CD4-positive, alpha-beta T cell treated with Interleukin-17A for 1 hour (primary cell): ENCODE measurements at regions not wholly inside any gene's neighbourhood (a gene's known extent, or its start where the extent isn't known, plus 50 kb on each side); places are given as distances from the start of the nearest gene placed in this dataset.
"Not testable (repeated sequence)": the region's sequence is repeated elsewhere in the genome, so short reads cannot be mapped to it uniquely, and the experiment has no call there.

Experiments
- DNase-seq: peaks from one replicate; pipeline ENCODE4 v3.0.0-alpha.2; 2020

DNA sequence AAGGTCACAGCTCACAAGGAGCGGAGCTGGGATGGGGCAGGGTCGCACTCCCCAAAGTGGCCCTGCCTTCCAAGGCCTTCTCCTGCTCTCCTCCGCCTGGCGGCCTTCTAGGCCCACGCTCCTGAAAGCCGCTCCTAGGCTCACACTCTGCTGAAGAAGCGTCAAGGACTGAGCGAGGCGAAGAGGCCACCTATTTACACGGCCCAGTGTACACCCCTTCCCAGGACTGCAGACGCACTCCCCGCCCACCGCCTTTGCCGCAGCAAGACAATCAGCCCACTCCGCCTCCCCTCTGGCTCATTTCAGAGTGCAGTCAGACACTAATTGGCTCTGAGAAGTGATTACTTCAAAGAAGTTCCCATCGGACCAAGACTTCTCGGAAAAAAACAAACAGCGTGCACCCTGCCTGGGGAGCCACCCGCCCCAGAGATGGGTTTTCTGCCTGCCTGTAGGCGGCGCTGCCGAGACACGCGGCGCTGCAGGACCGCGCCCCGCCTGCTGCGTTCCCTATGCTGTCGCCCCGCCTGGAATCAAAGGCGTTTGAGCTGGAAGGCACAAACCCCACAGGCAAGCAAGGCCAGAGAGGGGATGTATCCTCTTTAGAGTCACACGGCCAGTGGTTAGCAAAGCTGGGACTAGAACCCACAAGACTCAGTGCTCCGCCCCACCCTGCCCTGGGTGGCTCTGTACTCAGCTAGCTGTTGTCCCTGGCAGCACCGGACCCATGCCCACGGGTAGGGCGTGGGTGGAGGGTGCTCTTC, 414.8 kb downstream of the BUD13 start:
- DNase-seq, result no peak

DNA sequence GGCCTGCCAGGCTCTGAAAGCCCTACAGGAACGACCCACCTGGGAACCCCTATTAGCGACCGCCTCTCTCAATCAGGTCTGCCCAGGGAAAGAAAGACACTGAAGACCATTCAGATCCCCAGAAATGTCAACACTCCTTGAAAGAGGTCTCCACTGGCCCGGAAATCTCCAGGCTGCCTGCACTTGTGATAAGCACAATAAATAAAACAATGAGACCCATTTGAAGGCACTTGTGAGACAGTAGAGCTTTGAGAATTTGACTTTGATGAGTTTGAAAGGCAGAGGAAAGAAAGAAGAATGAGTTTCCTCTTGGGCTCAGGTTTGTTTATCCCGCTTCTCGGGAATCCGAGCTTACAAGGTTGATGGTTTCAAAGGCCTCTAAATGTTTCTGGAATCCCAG, 416.3 kb downstream of the BUD13 start:
- DNase-seq, result no peak

DNA sequence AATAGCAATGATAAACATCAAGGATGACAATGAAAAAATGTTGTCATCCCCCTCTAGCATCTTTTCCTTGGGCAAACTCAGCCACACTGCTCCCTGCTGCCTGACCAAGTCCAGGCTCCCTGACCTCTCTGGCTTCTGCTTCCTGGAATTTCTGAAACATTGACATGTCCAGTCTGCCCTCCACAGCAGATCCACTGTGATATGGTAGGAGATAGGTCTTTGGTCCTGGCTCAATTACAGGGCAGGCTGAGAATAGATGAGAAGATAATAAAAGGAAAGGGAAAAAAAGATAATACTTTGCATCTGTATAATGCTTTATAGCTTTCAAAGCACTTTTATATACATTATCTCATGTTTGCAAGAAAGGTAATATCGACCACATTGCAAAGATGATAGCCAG, 417.7 kb downstream of the BUD13 start:
- no peak for DNase-seq

DNA sequence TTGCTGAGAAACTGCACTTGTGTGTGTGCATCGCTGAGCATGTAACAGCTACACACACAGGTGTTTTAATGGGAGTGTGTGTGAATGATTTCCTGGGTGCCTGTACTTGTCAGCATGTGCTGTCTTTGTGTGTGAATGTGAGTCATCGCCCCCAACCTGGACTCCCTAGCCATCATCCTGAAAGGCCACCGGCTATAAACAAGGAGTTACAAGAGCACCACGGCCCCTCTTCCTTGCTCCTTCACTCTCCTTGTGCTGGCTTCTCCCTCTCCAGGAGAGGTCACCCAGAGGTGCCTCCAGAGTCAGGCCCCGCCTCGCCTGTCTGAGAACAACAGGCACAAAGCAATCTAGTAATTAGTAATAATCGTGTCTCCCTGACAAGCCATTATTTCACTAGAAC, 419.2 kb downstream of the BUD13 start:
- no peak for DNase-seq

DNA sequence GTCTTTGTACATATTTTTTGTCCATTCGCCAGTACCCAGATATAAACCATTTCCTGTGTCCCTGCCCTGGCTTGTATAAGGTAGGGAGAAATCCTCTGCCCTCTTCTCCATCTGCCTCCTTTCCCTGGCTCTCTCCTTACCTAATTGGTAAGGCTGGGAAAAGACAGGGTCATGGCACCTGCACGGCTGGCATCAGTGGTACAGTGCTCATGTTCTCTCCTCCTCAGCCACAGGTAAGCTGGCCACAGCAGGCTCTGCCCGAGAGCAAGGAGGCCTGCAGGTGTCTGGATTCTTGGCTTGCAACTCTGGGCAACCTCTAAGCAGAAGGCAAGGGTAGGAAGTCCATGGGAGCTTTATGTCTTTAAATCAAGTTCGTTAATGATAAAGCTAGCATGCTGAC, 419.9 kb downstream of the BUD13 start:
- DNase-seq, result no peak

DNA sequence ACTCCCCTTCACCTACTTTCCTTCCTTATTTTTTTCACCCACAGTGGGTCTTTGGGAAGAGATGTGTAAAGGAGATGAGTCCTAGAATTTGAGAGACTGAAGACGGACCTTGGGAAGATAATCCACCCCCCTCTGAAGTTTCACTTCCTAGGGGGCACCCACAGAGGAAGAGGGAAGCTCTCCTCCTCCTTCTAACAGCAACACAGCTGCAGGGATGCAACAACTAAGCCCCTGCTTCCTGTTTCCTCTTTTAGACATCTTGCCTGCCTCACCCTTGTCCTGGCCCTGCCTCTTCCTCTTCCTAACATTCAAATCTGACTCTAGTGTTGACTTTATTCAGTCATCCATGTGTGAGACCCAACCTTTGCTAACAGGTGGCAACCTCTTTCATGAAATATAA, 424.6 kb downstream of the BUD13 start:
- no peak for DNase-seq

DNA sequence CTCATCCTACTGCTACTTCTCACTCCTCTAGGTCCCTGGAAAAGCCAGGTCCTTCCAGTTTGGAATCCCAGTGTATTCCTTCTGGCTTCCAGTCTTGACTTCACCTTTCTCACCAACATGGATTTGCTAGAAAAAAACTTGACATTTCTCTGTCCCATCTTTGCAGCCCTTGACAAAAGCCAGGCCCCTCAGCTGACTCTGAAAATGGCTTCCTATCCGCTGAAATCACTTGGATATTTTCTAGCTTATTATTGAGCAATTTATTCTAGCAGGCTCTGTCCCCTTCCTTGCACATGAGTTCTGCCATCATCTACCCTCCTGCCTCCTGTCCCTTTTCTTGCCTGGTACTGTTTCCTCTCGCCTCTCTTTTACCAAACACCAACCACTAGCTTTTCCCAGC, 427.2 kb downstream of the BUD13 start:
- DNase-seq, result no peak

DNA sequence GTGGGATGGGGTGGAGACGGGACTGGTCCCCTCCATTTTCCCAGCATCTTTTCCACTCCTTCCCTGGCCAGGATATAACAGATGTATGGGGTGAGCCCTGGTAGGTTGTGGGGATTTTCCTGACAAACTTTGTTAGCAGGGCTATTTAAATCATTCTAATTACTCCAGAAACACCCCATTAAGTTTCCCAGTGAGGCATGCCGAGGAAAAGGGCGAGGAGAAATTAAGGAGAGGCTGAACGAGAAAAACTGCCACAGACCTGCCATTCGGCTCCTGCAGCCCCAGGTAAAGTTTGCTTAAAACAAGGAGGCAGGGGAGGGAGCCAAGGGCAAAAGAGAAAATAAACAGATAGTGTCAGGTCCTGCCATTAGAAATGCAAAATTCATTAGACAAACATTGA, 428.2 kb downstream of the BUD13 start:
- no peak for DNase-seq

DNA sequence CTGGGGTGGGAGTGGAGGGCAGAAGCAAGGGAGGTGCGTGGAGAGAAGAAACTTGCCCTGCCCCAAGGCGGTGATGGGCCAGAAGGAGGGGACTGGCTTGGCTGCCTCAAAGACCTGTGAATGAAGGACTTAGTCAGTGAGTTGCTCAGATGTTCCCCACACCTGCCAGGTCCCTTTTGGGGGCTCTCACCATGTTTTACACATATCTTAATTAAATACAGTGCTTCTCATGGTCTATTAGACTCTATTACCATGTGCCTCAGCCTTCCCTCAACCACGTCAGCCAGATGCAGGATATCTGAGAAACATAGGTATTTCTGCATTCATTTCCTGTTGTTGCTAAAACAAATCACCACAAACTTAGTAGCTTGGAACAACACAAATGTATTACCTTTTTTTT, 429.5 kb downstream of the BUD13 start:
- DNase-seq, result no peak

DNA sequence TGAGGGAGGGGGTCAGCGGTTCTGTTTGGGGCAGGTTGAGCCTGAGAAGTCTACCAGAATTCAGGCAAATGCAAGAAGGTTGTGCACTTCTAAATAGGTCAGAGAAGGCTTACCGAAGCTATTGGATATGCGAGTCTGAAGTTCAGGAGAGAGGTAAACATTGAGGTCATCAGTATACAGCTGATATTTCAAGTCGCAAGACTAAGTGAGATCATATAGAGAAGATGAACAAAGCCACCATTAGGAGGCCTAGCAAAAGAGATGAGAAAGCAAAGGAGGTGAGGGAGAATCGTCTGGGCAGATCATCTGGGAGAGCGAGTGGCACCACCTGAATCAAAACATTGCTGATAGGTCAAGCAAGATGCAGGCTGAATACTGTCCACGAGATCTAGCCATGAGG, 430.6 kb downstream of the BUD13 start:
- DNase-seq, result no peak

DNA sequence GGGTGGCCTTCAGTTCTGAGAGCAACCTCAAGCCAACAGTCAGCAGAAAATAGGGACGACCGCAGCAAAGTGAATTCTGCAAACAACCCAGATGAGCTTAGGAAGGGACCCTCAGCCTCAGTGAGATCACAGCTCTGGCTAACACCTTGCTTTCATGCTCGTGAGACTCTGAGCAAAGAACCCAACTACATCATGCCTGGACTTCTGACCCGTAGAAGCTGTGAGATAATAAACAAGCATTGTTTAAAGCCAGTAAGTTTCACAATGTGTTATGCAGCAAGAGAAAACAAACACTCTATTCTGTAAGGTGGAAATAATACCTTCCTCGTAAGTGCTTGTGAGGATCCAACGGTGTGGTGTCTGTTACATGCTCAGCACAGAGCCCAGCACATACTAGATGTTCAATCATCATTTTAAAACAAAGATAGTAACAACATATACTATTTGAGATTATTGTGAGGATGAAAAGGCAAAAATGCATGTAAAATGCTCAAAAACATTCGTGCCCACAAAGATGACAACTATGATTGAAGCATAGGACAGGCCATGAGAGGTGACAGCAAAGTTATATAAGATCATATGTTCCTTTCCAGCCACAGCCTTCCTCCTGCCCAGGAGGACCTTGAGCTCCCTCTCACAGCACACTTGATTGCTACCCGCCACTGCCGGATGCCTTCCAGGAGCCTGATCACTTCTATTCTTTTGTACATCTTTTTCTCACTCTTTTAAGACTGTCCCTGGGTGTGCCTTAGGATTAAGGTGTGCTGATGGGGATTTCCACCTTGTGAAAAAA, 433.3 kb downstream of the BUD13 start:
- no peak for DNase-seq

DNA sequence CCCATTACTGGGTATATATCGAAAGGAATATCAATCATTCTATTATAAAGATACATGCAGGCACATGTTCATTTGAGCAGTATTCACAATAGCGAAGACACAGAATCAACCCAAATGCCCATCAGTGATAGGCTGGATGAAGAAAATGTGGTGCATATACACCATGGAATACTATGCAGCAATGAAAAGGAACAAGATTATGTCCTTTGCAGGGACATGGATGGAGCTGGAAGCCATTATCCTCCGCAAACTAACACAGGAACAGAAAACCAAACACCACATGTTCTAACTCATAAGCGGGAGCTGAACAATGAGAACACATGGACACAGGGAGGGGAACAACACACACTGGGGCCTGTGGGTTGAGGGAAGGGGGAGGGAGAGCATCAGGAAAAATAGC, 434.3 kb downstream of the BUD13 start:
- not testable (repeated sequence) for DNase-seq

DNA sequence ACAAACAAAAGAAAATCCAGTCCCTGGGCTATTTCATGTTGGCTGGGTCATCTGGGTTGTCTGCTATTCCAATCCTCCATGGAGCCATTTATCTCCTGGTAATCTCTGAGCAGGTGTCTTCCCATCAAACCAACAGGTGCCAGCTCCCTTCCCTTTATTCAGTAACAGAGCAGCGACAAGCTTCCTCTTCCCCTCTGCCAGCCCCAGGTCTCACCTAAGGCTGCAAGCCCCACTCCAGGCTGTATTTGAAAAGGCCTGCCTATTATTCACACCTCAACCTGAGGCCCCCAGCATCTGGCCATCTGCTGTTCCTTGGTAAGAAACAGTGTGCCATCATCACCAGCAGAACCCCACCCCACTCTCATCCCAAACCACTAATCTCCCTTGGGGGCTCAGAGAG, 436.2 kb downstream of the BUD13 start:
- DNase-seq, result no peak

DNA sequence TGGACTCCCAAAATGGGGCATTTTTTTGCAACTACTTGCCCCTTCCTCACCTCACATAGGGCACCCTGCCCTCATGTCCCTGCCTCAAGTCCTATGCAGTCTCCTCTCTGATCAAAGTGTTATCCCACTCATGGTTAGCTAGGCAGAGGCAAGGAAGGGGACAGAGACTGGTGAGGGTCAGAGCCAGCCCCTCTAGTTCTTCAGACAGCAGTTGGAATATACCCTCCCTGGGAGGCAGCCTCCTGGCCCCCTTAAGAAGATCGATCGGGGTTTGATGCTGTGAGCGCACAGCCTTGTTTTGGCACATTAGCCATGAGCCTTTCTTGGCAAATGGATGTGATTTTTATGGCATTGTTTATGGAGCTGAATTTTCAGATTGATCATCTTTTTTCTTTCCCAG, 436.9 kb downstream of the BUD13 start:
- no peak for DNase-seq

DNA sequence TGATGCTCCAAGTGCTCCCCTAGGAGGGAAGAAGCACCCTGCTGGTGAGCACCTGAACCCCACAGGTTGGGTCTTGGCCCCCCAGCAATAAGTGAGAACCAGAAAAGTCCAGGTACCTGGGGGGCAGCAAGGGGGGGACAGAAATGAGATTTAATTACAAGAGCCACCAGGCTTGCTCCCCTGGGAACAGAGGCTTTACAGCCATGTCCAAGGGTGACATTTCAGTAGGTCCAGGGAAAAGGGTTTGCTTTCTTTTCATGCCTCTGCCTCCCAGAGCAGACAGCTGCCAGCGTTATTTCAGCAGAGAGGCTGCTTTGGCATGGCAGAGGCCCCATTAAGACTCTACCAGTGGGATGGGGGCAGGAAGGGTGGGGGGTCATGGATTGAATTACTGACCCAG, 437.7 kb downstream of the BUD13 start:
- DNase-seq, result no peak

DNA sequence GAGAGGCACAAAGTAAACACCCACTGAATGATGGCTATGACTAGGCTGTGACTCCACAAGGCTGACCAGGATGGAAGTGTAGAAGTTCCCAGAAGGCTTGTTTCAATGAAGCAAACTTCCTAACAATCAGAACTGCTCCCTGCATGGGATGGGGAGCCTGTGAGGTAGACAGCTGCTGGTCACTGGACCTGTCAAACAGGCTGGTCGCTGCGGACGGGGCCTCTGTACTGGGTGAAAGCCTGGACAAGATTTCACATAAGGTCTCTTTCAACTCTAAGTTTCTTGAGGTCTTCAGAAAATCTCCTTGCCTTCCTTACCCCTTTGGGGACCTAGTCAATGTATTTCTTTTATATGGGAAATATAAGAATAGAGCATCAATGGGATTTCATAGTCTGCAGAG, 438.2 kb downstream of the BUD13 start:
- no peak for DNase-seq

DNA sequence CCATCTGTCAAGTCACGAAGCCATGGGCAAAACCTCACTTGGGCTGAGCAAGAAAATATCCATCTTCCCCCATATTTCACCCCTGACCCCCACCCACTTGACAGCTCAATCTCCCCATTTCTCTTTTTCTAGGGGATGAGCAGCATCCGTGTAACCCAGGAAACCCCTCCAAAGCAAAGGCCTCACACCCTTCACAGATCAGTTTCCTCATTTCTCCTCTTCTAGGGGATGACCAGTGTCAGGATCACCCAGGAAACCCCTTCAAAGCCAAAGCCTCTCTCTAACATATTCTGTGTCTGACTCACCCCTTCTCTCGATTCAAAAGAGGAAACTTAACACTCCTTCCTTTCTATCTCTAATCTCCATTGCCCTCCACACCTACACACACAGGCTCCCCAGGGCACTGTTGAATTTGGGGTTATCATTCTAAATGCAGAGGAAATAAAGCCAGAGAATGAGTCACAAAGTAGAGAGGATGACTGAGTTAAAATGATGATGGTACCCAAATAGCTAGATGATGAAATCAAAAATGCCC, 439.7 kb downstream of the BUD13 start:
- DNase-seq, result no peak

DNA sequence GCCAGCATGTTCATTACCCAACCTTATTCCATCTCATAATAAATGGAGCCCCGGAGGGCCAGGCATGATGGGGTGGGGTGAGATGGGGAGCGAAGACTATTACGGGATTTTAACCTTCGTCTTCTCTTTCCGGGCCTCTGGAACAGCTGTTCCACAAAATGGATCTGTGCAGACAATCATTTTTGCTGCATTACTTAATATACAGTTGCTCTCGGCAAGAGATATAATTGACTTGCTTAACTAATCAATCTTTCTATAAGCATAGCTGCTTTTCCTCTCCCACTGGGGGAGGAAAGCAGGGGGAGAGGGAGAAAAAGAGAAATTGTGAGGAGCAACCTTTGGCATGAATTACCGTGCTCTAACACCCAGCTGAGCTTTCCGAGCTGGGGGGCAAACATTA, 440.4 kb downstream of the BUD13 start:
- no peak for DNase-seq

DNA sequence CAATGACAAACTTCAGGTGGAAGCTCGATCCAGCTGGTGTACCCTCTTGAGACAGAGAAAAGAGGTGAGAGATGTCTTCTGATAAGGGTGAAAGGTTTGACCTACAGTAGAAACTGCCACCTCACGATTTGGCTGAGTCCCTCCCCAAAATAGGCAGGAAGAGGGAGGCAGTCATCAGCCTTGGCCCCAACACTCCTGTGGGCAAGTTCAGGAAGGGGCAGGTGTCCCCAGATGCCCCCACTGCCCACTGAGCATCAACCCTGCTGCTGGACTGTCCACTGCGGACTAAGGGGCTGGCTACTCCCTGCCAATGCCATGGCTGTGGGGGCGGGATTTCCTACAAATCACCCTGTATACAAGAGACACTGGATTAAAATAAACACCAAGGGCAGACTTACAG, 441.4 kb downstream of the BUD13 start:
- no peak for DNase-seq

DNA sequence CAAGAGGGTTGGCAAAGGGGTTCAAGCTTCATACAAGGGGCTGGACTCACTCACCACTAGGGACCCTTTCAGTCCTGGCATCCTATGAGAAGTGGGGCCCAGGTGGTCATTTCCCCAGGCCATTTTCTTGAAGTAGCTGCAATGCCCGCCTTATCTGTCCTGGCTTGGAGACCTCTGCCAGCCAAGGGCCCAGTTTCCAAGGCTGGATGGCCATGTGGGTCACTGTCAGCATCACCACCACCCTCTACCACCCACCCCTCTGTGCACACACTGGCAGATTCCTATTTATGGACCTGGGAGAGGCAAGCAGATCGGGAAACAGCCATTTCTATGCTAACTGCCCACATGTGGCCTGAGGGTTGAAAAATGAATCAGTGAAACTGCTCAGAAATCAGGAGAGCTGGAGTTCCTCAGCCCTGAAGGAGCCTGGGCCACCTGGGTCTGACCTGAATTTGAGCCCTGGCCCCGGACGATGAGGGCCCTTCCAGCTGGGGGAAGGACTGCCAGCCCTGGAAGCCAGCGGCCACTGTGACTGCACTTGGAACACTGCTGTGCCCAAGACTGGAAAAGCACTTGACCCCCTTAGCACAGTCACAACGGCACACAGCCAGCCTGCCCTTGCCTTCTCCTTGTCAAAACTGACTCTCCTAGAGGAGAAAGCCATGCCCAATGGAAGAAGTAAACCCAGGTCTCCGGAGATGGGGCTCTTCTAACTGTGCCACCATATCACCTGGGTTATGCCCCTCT, 442.2 kb downstream of the BUD13 start:
- no peak for DNase-seq

DNA sequence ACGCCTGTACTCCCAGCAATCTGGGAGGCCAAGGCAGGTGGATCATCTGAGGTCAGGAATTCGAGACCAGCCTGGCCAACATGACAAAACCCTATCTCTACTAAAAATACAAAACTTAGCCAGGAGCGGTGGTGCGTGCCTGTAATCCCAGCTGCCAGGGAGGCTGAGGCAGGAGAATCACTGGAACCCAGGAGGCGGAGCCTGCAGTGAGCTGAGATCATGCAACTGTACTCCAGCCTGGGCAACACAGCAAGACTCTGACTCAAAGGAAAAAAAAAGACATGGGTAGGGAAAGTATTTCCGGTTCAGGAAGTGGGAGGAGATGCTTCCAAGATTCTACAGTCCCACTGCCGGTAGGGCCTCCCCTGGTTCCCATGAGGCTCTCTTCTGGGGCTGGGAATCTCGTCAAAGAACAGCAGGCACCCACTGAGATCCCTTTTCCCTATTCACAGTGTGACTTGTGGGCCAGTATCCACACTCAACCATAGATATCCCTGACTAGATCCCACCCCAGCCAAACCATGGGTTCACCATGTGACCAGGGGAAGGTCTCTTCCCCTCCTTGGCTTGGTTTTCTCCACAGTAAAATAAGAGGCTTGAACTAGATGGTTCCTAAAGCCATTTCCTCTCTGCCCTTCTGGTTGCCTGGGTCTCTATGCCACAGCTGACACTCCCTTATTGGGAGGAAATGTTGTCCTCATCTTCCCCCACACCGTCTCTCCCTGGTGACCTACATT, 443.3 kb downstream of the BUD13 start:
- DNase-seq, result no peak

DNA sequence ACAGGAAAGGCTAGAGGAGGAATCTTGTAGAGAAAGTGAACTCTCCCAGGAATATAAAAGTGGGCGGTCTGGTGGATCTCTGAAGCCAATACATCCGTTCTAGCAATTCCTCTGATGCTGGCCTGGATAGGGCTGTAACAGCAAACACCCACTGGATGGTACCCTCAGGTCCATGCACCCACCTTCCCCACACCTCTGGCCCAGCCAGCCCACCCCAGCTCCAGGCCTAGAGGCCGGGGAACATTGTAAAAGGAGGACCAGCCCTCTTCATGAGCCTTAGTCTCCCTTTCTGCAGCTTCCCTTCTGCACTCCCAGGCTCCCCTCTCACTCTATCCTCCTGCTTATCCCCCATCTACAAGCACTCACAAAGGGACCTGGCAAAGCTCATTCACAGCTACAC, 443.9 kb downstream of the BUD13 start:
- DNase-seq, result no peak

DNA sequence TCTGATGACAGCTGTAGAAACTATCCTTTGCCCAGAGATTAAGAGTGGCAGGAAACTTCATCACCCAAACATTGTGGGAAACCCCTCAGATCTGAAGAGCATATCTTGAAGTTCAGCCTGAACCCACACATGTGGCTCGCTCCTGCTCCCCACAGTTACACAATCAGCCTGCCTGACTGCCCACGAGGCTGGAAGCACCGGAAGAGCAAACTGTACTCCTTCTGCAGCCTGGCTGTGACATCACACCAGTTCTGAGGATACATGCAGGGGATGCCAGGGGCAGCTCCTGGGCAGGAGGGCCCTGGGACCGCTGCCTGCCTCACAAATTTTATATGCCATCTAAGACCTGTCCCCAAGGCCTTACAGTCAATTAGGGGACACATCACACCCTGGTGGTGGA, 444.4 kb downstream of the BUD13 start:
- no peak for DNase-seq
